IMR-90 (cell line): ENCODE measurements at regions not wholly inside any gene's neighbourhood (a gene's known extent, or its start where the extent isn't known, plus 50 kb on each side); places are given as distances from the start of the nearest gene placed in this dataset.

Source experiments
- ATAC-seq: fragments of 200-7000 bp; cut with Tn5 transposase; 2 replicates; pipeline ENCODE4 v1.9.1; 2020; ENCODE audit warnings: low read depth, mild to moderate bottlenecking, moderate library complexity
- BruUV-seq: library from RNA; stranded (reverse); fragments of 400-500 nt; replicated peaks from 2 replicates; lab custom pipeline; 2021; lab: Mats Ljungman, UMichigan
- CTCF ChIA-PET: fragments of 300-600 bp; formaldehyde crosslinking; extraction: SDS; loops from one replicate; lab custom pipeline; 2021; ENCODE audit warnings: antibody characterized with exemption; lab: Yijun Ruan, JAX
- POLR2A ChIA-PET: fragments of 300-600 bp; sonication (Branson Sonifier 250); formaldehyde crosslinking; loops from one replicate; lab custom pipeline; 2022; ENCODE audit warnings: antibody characterized with exemption; ENCODE audit not compliant: unreplicated experiment; lab: Charles Lee
- DNase-seq: peaks from one replicate; pipeline ENCODE4 v3.0.0; 2013
- H2AFZ ChIP-seq: replicated peaks from 2 replicates; pipeline ENCODE3; 2013; ENCODE audit warnings: low read length, mild to moderate bottlenecking; ENCODE audit not compliant: poor library complexity
- H2AK5ac ChIP-seq: 2 replicates; pipeline ENCODE4 v1.6.1; 2013; ENCODE audit warnings: low read depth, low read length, inconsistent platforms
- H2AK9ac ChIP-seq: replicated peaks from 2 replicates; pipeline ENCODE3; 2013; ENCODE audit warnings: mild to moderate bottlenecking, low read depth, low read length, moderate library complexity; ENCODE audit not compliant: poor library complexity
- H2BK120ac ChIP-seq: 2 replicates; pipeline ENCODE4 v1.6.1; 2013; ENCODE audit warnings: low read depth, low read length, inconsistent platforms
- H2BK15ac ChIP-seq: 3 replicates; pipeline ENCODE4 v1.6.1; 2013; ENCODE audit warnings: low read depth, low read length, inconsistent platforms
- H2BK20ac ChIP-seq: 2 replicates; pipeline ENCODE4 v1.6.1; 2013; ENCODE audit warnings: low read depth, mild to moderate bottlenecking, inconsistent platforms, low read length, moderate library complexity
- H2BK5ac ChIP-seq: 2 replicates; pipeline ENCODE4 v1.6.1; 2013; ENCODE audit warnings: mild to moderate bottlenecking, low read depth, low read length, inconsistent platforms; ENCODE audit not compliant: poor library complexity, severe bottlenecking
- H3K14ac ChIP-seq: replicated peaks from 2 replicates; pipeline ENCODE4 v1.6.1; 2013; ENCODE audit warnings: low read depth, low read length, inconsistent platforms
- H3K18ac ChIP-seq: 2 replicates; pipeline ENCODE4 v1.6.1; 2013; ENCODE audit warnings: low read depth, low read length, control low read depth
- H3K23ac ChIP-seq: 2 replicates; pipeline ENCODE4 v1.6.1; 2013; ENCODE audit warnings: low read depth, low read length, inconsistent platforms
- H3K27ac ChIP-seq: 2 replicates; pipeline ENCODE4 v1.5.1; 2013; ENCODE audit warnings: mild to moderate bottlenecking, control low read depth, low read length; ENCODE audit not compliant: insufficient read depth
- H3K27me3 ChIP-seq: 2 replicates; pipeline ENCODE4 v1.6.1; 2013; ENCODE audit warnings: low read length; ENCODE audit not compliant: control insufficient read depth, insufficient read depth
- H3K36me3 ChIP-seq: 2 replicates; pipeline ENCODE4 v1.6.1; 2013; ENCODE audit warnings: low read length, mixed read lengths; ENCODE audit not compliant: control insufficient read depth, insufficient read depth
- H3K4ac ChIP-seq: 2 replicates; pipeline ENCODE4 v1.6.1; 2013; ENCODE audit warnings: low read depth, low read length, inconsistent platforms
- H3K4me1 ChIP-seq: 2 replicates; pipeline ENCODE4 v1.6.1; 2013; ENCODE audit warnings: low read length, mixed read lengths; ENCODE audit not compliant: control insufficient read depth, insufficient read depth
- H3K4me2 ChIP-seq: 2 replicates; pipeline ENCODE4 v1.6.1; 2013; ENCODE audit warnings: low read depth, mild to moderate bottlenecking, control low read depth, low read length, moderate library complexity
- H3K4me3 ChIP-seq: 2 replicates; pipeline ENCODE4 v1.5.1; 2013; ENCODE audit warnings: low read depth, mild to moderate bottlenecking, control low read depth, low read length, moderate library complexity; ENCODE audit not compliant: insufficient read depth
- H3K56ac ChIP-seq: 2 replicates; pipeline ENCODE4 v1.6.1; 2013; ENCODE audit warnings: low read length, inconsistent platforms; ENCODE audit not compliant: insufficient read depth; ENCODE audit errors: extremely low read depth
- H3K79me1 ChIP-seq, 2 experiments: 2 replicates each; pipeline ENCODE4 v1.6.1; 2013; ENCODE audit warnings: low read length in 2 of 2, inconsistent platforms in 1 of 2, low read depth in 1 of 2
- H3K9ac ChIP-seq: 2 replicates; pipeline ENCODE4 v1.6.1; 2013; ENCODE audit warnings: low read depth, low read length, control low read depth
- H3K9me1 ChIP-seq: 2 replicates; pipeline ENCODE4 v1.6.1; 2013; ENCODE audit warnings: low read length, inconsistent platforms; ENCODE audit not compliant: insufficient read depth
- H3K9me3 ChIP-seq: 2 replicates; pipeline ENCODE4 v1.6.1; 2013; ENCODE audit warnings: low read length; ENCODE audit not compliant: control insufficient read depth, insufficient read depth
- H4K20me1 ChIP-seq: 2 replicates; pipeline ENCODE4 v1.6.1; 2013; ENCODE audit warnings: low read length, inconsistent platforms; ENCODE audit not compliant: insufficient read depth
- H4K5ac ChIP-seq: 2 replicates; pipeline ENCODE4 v1.6.1; 2013; ENCODE audit warnings: mild to moderate bottlenecking, low read depth, low read length, control low read depth
- H4K8ac ChIP-seq, 2 experiments: 2 replicates each; pipeline ENCODE4 v1.6.1; 2013; ENCODE audit warnings: low read depth in 2 of 2, low read length in 2 of 2, control low read depth in 1 of 2, inconsistent platforms in 1 of 2
- H4K91ac ChIP-seq: 2 replicates; pipeline ENCODE4 v1.6.1; 2013; ENCODE audit warnings: low read depth, low read length, inconsistent platforms; ENCODE audit not compliant: insufficient read depth
- BHLHE40 ChIP-seq: fragments of 150-350 bp; IDR thresholded peaks from 2 replicates; pipeline ENCODE4 v1.6.1; 2016; ENCODE audit warnings: mild to moderate bottlenecking, low read depth, low read length
- CEBPB ChIP-seq: IDR thresholded peaks from 2 replicates; pipeline ENCODE4 v1.6.1; 2012; ENCODE audit warnings: low read depth, low read length, improper control_type of control experiment
- CHD1 ChIP-seq: IDR thresholded peaks from 2 replicates; pipeline ENCODE4 v1.6.1; 2012; ENCODE audit warnings: low read depth, low read length, improper control_type of control experiment
- CTCF ChIP-seq: conservative IDR thresholded peaks from 2 replicates; pipeline ENCODE4 v1.5.1; 2012; ENCODE audit warnings: mild to moderate bottlenecking, low read depth, low read length, improper control_type of control experiment
- ELK1 ChIP-seq: fragments of 150-350 bp; IDR thresholded peaks from 2 replicates; pipeline ENCODE4 v1.6.1; 2016; ENCODE audit warnings: low read depth, mild to moderate bottlenecking, low read length, moderate library complexity, borderline replicate concordance
- FOS ChIP-seq: fragments of 150-350 bp; IDR thresholded peaks from 2 replicates; pipeline ENCODE4 v1.6.1; 2016; ENCODE audit warnings: low read depth, low read length
- MAFK ChIP-seq: IDR thresholded peaks from 2 replicates; pipeline ENCODE4 v1.6.1; 2012; ENCODE audit warnings: low read depth, low read length, improper control_type of control experiment
- MAZ ChIP-seq: IDR thresholded peaks from 2 replicates; pipeline ENCODE4 v1.6.1; 2012; ENCODE audit warnings: low read depth, mild to moderate bottlenecking, low read length, improper control_type of control experiment, moderate library complexity, borderline replicate concordance
- MXI1 ChIP-seq: IDR thresholded peaks from 2 replicates; pipeline ENCODE4 v1.6.1; 2012; ENCODE audit warnings: low read depth, mild to moderate bottlenecking, low read length, moderate library complexity, borderline replicate concordance
- NFE2L2 ChIP-seq: fragments of 150-350 bp; IDR thresholded peaks from 2 replicates; pipeline ENCODE4 v1.6.1; 2016; ENCODE audit warnings: low read depth, mild to moderate bottlenecking, low read length
- POLR2A ChIP-seq: IDR thresholded peaks from 2 replicates; pipeline ENCODE4 v1.6.1; 2012; ENCODE audit warnings: mild to moderate bottlenecking, low read depth, low read length
- RAD21 ChIP-seq: IDR thresholded peaks from 2 replicates; pipeline ENCODE4 v1.6.1; 2012; ENCODE audit warnings: low read length, improper control_type of control experiment
- RCOR1 ChIP-seq: IDR thresholded peaks from 2 replicates; pipeline ENCODE4 v1.6.1; 2012; ENCODE audit warnings: mild to moderate bottlenecking, low read length, improper control_type of control experiment; ENCODE audit not compliant: insufficient replicate concordance
- RFX5 ChIP-seq: IDR thresholded peaks from 2 replicates; pipeline ENCODE4 v1.8.0; 2012; ENCODE audit warnings: low read depth, mild to moderate bottlenecking, low read length, moderate library complexity
- SMC3 ChIP-seq: fragments of 150-350 bp; IDR thresholded peaks from 2 replicates; pipeline ENCODE4 v1.6.1; 2016; ENCODE audit warnings: low read depth, mild to moderate bottlenecking, antibody characterized with exemption, low read length, moderate library complexity
- USF2 ChIP-seq: fragments of 150-350 bp; IDR thresholded peaks from 2 replicates; pipeline ENCODE4 v1.6.1; 2017; ENCODE audit warnings: mild to moderate bottlenecking, antibody characterized with exemption, low read length, low read depth
- WGBS, 2 experiments: methylation state at CpG; one replicate each; pipeline versions ENCODE4 v1.1.5 to v1.1.7; 2013; ENCODE audit warnings: missing lambda C conversion rate in 2 of 2; ENCODE audit not compliant: insufficient read length in 1 of 2; ENCODE audit errors: extremely low coverage in 2 of 2; 5-methylcytosine and 5-hydroxymethylcytosine counted together
- dilution Hi-C: fragments of 300-500 bp; cut with HindIII; formaldehyde crosslinking; loops from one replicate; pipeline ENCODE4 v1.14.3; 2018; ENCODE audit warnings: low sequenced_read_pairs; ENCODE audit not compliant: unreplicated experiment
- in situ Hi-C: fragments of 300-500 bp; cut with MboI; formaldehyde crosslinking; loops from 3 replicates; pipeline ENCODE4 v1.14.3; 2019; ENCODE audit warnings: low sequenced_read_pairs, inconsistent platforms, mixed read lengths
- intact Hi-C: fragments of 100-400 bp; cut with micrococcal nuclease; formaldehyde crosslinking; loops from 2 replicates; pipeline ENCODE4 v1.10.0; 2022

GRCh38 chr12:105455261-105455660 lies 124.8 kb downstream of the C12orf75 start:
- POLR2A ChIA-PET, result no interaction called here
- ATAC-seq, result no peak
- no peak overlapping the region for H3K4me2 ChIP-seq

More at GRCh38 chr12:105455261-105455660, 124.8 kb downstream of the C12orf75 start:
- Histone ChIP-seq H3K27ac (no peak overlapping the region), H3K79me1 (no peaks in the 10 kb centered on the region), H2AK5ac (no peak overlapping the region), H3K36me3 (no peaks in the 10 kb centered on the region), H4K5ac (no peak overlapping the region), H2AK9ac (no peak overlapping the region), H4K91ac (no peak overlapping the region), H3K14ac (no peak overlapping the region), H3K23ac (no peak overlapping the region), H2BK120ac (no peak overlapping the region), H3K9ac (no peak overlapping the region), H3K27me3 (no peaks in the 10 kb centered on the region), H3K4me3 (no peak overlapping the region), H2BK5ac (no peak overlapping the region), H3K9me3 (peaks cover 4% of the 10 kb centered on the region), H2AFZ (no peak overlapping the region), H4K20me1 (no peaks in the 10 kb centered on the region), H4K8ac (no peak overlapping the region), H3K4ac (no peak overlapping the region), H3K9me1 (no peaks in the 10 kb centered on the region), H3K4me1 (peaks cover 2% of the 10 kb centered on the region), H3K18ac (no peak overlapping the region), H2BK20ac (no peak overlapping the region), H3K56ac (no peak overlapping the region), H2BK15ac (no peak overlapping the region)
- dilution Hi-C loops (no loop called here), intact Hi-C loops (no loop called here), in situ Hi-C loops (no loop called here)
- TF ChIP-seq RCOR1 (no peak), MAZ (no peak), BHLHE40 (no peak), MAFK (no peak), NFE2L2 (no peak), FOS (no peak), CTCF (no peak), RFX5 (no peak), MXI1 (no peak), ELK1 (no peak), CHD1 (no peak), POLR2A (no peak), CEBPB (no peak), USF2 (no peak), SMC3 (no peak), RAD21 (no peak)
- CTCF ChIA-PET, result interaction anchor here (1.0 kb wide), 1 partner anchor 15 kb away, joined by 3 read pairs; no protein-coding TSS in a partner anchor
- WGBS, 2 experiments, result no CpG with 5 or more reads among the region's 3 CpGs
- no peak for DNase-seq
- no TSS peak for BruUV-seq
